K562 (cell line): ENCODE measurements at regions not wholly inside any gene's neighbourhood (a gene's known extent, or its start where the extent isn't known, plus 50 kb on each side); places are given as distances from the start of the nearest gene placed in this dataset.

Experiments used
- ATF1 ChIP-seq, 2 experiments: fragments of 450-650 bp in 1 of 2; IDR thresholded peaks; 2 replicates each; pipeline ENCODE4 v1.6.1; 2016; ENCODE audit warnings: missing compliant biosample characterization in 1 of 2, missing genetic modification characterization in 1 of 2
- CEBPB ChIP-seq: fragments of 450-650 bp; IDR thresholded peaks from 2 replicates; pipeline ENCODE4 v1.6.1; 2016; ENCODE audit warnings: missing genetic modification characterization, missing compliant biosample characterization
- CSDE1 ChIP-seq, 2 experiments: fragments of 450-650 bp; IDR thresholded peaks; 2 replicates each; pipeline ENCODE4 v1.6.1; 2016; ENCODE audit warnings: mild to moderate bottlenecking in 1 of 2
- DMBX1 ChIP-seq: fragments of 250-450 bp; sonication (Bioruptor Pico); IDR thresholded peaks from 2 replicates; pipeline ENCODE4 v1.8.0; 2022; ENCODE audit warnings: inconsistent platforms, mild to moderate bottlenecking, moderate library complexity, borderline replicate concordance
- GMEB1 ChIP-seq: fragments of 250-450 bp; sonication (Bioruptor Pico); IDR thresholded peaks from 2 replicates; pipeline ENCODE4 v1.4.0; 2020; ENCODE audit warnings: mild to moderate bottlenecking
- HLTF ChIP-seq: fragments of 450-650 bp; IDR thresholded peaks from 2 replicates; pipeline ENCODE4 v1.6.1; 2016
- HSF4 ChIP-seq: fragments of 250-450 bp; sonication (Bioruptor Pico); IDR thresholded peaks from 2 replicates; pipeline ENCODE4 v2.1.2; 2022; ENCODE audit warnings: mild to moderate bottlenecking, moderate library complexity, borderline replicate concordance
- IFI16 ChIP-seq: fragments of 250-450 bp; sonication (Bioruptor Pico); IDR thresholded peaks from 2 replicates; pipeline ENCODE4 v2.1.2; 2022; ENCODE audit warnings: mild to moderate bottlenecking, inconsistent platforms
- LARP7 ChIP-seq: fragments of 450-650 bp; IDR thresholded peaks from 2 replicates; pipeline ENCODE4 v1.6.1; 2016
- MYBL2 ChIP-seq, 2 experiments: fragments of 450-650 bp in 1 of 2; sonication (generic) in 1 of 2; formaldehyde crosslinking in 1 of 2; IDR thresholded peaks; 2 replicates each; pipeline versions ENCODE4 v1.6.1 to v1.8.1; 2017 to 2022; ENCODE audit warnings: borderline replicate concordance in 1 of 2, inconsistent platforms in 1 of 2, low read depth in 1 of 2, mild to moderate bottlenecking in 1 of 2, missing genetic modification reagents in 1 of 2, moderate library complexity in 1 of 2
- PHB ChIP-seq: fragments of 250-450 bp; sonication (Bioruptor Pico); IDR thresholded peaks from 2 replicates; pipeline ENCODE4 v1.5.0; 2021
- PYGO2 ChIP-seq: fragments of 450-650 bp; IDR thresholded peaks from 2 replicates; pipeline ENCODE4 v1.6.1; 2016; ENCODE audit warnings: mild to moderate bottlenecking, missing genetic modification characterization, moderate library complexity, missing compliant biosample characterization
- RUNX1 ChIP-seq: sonication (generic); IDR thresholded peaks from 2 replicates; pipeline ENCODE4 v1.6.1; 2016; ENCODE audit warnings: antibody characterized with exemption, low read depth
- SOX6 ChIP-seq: fragments of 450-650 bp; IDR thresholded peaks from 2 replicates; pipeline ENCODE4 v1.6.1; 2014; ENCODE audit warnings: mild to moderate bottlenecking
- TAF1 ChIP-seq: IDR thresholded peaks from 2 replicates; pipeline ENCODE4 v1.6.1; 2011; ENCODE audit warnings: mild to moderate bottlenecking, low read length, moderate library complexity; ENCODE audit not compliant: insufficient read depth, control insufficient read depth, severe bottlenecking; ENCODE audit errors: extremely low read depth
- TCF7L2 ChIP-seq: fragments of 150-350 bp; IDR thresholded peaks from 2 replicates; pipeline ENCODE4 v1.6.1; 2016; ENCODE audit warnings: low read depth, mild to moderate bottlenecking, low read length, moderate library complexity
- TGIF2 ChIP-seq: sonication (generic); formaldehyde crosslinking; IDR thresholded peaks from 2 replicates; pipeline ENCODE4 v1.8.1; 2022; ENCODE audit warnings: mild to moderate bottlenecking, missing genetic modification reagents, moderate library complexity
- ZBTB33 ChIP-seq: sonication (generic); formaldehyde crosslinking; IDR thresholded peaks from 2 replicates; pipeline ENCODE4 v1.8.1; 2023; ENCODE audit warnings: mild to moderate bottlenecking, missing genetic modification reagents
- ZKSCAN1 ChIP-seq: fragments of 150-350 bp; IDR thresholded peaks from 2 replicates; pipeline ENCODE4 v1.6.1; 2016; ENCODE audit warnings: low read depth, low read length
- ZNF146 ChIP-seq: IDR thresholded peaks from one replicate; pipeline ENCODE4 v1.6.1; 2018; ENCODE audit warnings: missing compliant biosample characterization; ENCODE audit not compliant: unreplicated experiment
- ZNF165 ChIP-seq: fragments of 250-450 bp; sonication (Bioruptor Pico); IDR thresholded peaks from 2 replicates; pipeline ENCODE4 v1.4.0; 2020; ENCODE audit warnings: borderline replicate concordance
- ZNF174 ChIP-seq: fragments of 250-450 bp; sonication (Bioruptor Pico); IDR thresholded peaks from 2 replicates; pipeline ENCODE4 v1.4.0; 2020; ENCODE audit warnings: mild to moderate bottlenecking
- ZNF232 ChIP-seq: sonication (generic); formaldehyde crosslinking; IDR thresholded peaks from 2 replicates; pipeline ENCODE4 v1.8.0; 2022; ENCODE audit warnings: mild to moderate bottlenecking, missing genetic modification reagents
- ZNF311 ChIP-seq: fragments of 250-450 bp; sonication (Bioruptor Pico); IDR thresholded peaks from 2 replicates; pipeline ENCODE4 v1.4.0; 2020; ENCODE audit warnings: mild to moderate bottlenecking, moderate library complexity
- ZNF583 ChIP-seq: fragments of 250-450 bp; sonication (Bioruptor Pico); IDR thresholded peaks from 2 replicates; pipeline ENCODE4 v1.4.0; 2020
- TF ChIP-seq, protein P1 (sequence below): fragments of 450-650 bp; IDR thresholded peaks from 2 replicates; pipeline ENCODE4 v1.6.1; 2016; ENCODE audit warnings: borderline replicate concordance

GRCh38 chr11:86176165-86176884 lies 68.2 kb upstream of the EED start (continued):
- TF ChIP-seq ZNF311 (peak; percentile 73; the same call in 1 of the 2 replicates), MYBL2 (IDR thresholded peaks at IDR 0.05; ENCODE audit: low read depth) (no peak), MYBL2 (CRISPR knock-in tag; IDR thresholded peaks at IDR 0.05; ENCODE audit: borderline replicate concordance) (no peak), ATF1 (CRISPR knock-in tag; IDR thresholded peaks at IDR 0.05) (no peak), ATF1 (tag; IDR thresholded peaks at IDR 0.05) (peak; percentile 92), IFI16 (CRISPR knock-in tag) (no peak), ZNF174 (CRISPR knock-in tag) (no peak), HLTF (0 out of 2 replicates have a peak, but pooled peaks have one; percentile 67), TCF7L2 (no peak), ZNF232 (CRISPR knock-in tag) (no peak), DMBX1 (CRISPR knock-in tag) (no peak), ZBTB33 (CRISPR knock-in tag) (no peak), PHB (no peak), ZNF165 (CRISPR knock-in tag) (no peak), LARP7 (no peak), ZKSCAN1 (no peak), HSF4 (CRISPR knock-in tag) (no peak), ZNF146 (no peak), TGIF2 (no peak), TAF1 (no peak), SOX6 (peak; percentile 89), PYGO2 (tag) (no peak), ZNF583 (no peak), RUNX1 (no peak), CEBPB (tag) (peak; percentile 77), CSDE1 (IDR thresholded peaks at IDR 0.05) (no peak), GMEB1 (CRISPR knock-in tag) (no peak)
- TF ChIP-seq, protein P1, sequence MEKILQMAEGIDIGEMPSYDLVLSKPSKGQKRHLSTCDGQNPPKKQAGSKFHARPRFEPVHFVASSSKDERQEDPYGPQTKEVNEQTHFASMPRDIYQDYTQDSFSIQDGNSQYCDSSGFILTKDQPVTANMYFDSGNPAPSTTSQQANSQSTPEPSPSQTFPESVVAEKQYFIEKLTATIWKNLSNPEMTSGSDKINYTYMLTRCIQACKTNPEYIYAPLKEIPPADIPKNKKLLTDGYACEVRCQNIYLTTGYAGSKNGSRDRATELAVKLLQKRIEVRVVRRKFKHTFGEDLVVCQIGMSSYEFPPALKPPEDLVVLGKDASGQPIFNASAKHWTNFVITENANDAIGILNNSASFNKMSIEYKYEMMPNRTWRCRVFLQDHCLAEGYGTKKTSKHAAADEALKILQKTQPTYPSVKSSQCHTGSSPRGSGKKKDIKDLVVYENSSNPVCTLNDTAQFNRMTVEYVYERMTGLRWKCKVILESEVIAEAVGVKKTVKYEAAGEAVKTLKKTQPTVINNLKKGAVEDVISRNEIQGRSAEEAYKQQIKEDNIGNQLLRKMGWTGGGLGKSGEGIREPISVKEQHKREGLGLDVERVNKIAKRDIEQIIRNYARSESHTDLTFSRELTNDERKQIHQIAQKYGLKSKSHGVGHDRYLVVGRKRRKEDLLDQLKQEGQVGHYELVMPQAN, result 0 out of 2 replicates have a peak, but pooled peaks have one; percentile 38
